ENCODE measurements at regions not wholly inside any gene's neighbourhood (a gene's known extent, or its start where the extent isn't known, plus 50 kb on each side); places are given as distances from the start of the nearest gene placed in this dataset.
"Not testable (repeated sequence)": the region's sequence is repeated elsewhere in the genome, so short reads cannot be mapped to it uniquely, and the experiment has no call there.

- H3K27me3 ChIP-seq (ENCODE audit: control insufficient read depth, insufficient read depth, low read length); intact Hi-C loops (cut with micrococcal nuclease; ENCODE audit: unreplicated experiment); BruUV-seq (replicated peaks); DNase-seq (ENCODE audit: low read depth, low spot score); POLR2A ChIA-PET; H3K4me1 ChIP-seq (ENCODE audit: control insufficient read depth, insufficient read depth, low read length); in situ Hi-C loops (cut with HindIII; ENCODE audit: low pct_unique_long_range_greater_than_20kb, low sequenced_read_pairs); CTCF ChIA-PET; H3K36me3 ChIP-seq (ENCODE audit: control insufficient read depth, insufficient read depth, low read length); ATAC-seq; H3K9me3 ChIP-seq (ENCODE audit: control insufficient read depth, insufficient read depth, low read depth, low read length); H3K27ac ChIP-seq (ENCODE audit: low read length); H3K4me3 ChIP-seq (ENCODE audit: low read depth in 2 of 2, low read length in 2 of 2): not testable (repeated sequence)
These were observed 54.8 kb upstream of the FAM90A1 start for GRCh38 chr12:8282181-8282580.

DNA sequence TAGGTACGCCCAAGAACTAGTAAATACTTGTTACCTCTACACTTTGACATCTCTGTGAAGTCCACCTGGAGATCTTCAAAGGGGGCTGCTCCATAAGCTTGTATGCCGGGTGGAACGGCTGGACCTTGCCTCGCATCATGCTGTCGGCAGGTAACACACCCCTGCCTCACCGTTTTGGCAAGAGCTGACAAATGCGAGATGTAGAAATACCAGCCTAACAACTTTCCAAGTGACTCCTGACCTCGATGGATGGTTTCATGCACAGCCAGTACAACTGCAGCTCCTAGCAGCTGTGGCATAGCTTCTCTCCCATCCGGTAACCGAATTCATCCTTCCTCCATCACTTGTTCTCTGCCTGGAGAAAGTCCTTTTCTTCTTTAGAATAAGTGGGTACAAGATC lies 58.3 kb upstream of the FAM90A1 start:
- H3K4me1 ChIP-seq (ENCODE audit: control insufficient read depth, insufficient read depth, low read length); H3K27me3 ChIP-seq (ENCODE audit: control insufficient read depth, insufficient read depth, low read length); H3K27ac ChIP-seq (ENCODE audit: low read length); ATAC-seq; in situ Hi-C loops (cut with HindIII; ENCODE audit: low pct_unique_long_range_greater_than_20kb, low sequenced_read_pairs); DNase-seq (ENCODE audit: low read depth, low spot score); intact Hi-C loops (cut with micrococcal nuclease; ENCODE audit: unreplicated experiment); H3K9me3 ChIP-seq (ENCODE audit: control insufficient read depth, insufficient read depth, low read depth, low read length); BruUV-seq (replicated peaks); H3K36me3 ChIP-seq (ENCODE audit: control insufficient read depth, insufficient read depth, low read length); POLR2A ChIA-PET; CTCF ChIA-PET; H3K4me3 ChIP-seq (ENCODE audit: low read depth in 2 of 2, low read length in 2 of 2): not testable (repeated sequence)

DNA sequence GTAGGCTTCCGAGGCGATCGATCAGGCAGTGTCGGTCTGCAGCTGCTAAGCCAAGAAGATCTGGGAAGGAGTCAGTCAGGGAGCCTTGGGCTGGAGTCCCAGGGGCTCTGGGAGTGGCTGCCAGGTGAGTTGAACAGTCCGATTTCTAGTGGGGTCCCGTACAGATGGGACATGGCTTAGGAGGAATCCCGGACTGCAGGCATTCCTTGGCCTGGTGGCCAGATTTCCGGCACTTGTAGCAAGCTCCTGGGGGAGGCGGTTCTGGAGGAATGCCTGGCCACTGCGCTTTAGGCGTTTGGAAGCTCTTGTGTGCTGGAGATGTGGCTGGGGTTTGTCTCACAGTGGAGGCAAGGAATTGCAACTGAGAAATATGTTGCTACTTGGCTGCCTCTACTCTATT lies 64.3 kb upstream of the FAM90A1 start:
- ATAC-seq; CTCF ChIA-PET; H3K4me1 ChIP-seq (ENCODE audit: control insufficient read depth, insufficient read depth, low read length); in situ Hi-C loops (cut with HindIII; ENCODE audit: low pct_unique_long_range_greater_than_20kb, low sequenced_read_pairs); POLR2A ChIA-PET; H3K36me3 ChIP-seq (ENCODE audit: control insufficient read depth, insufficient read depth, low read length); DNase-seq (ENCODE audit: low read depth, low spot score); H3K27ac ChIP-seq (ENCODE audit: low read length); BruUV-seq (replicated peaks); intact Hi-C loops (cut with micrococcal nuclease; ENCODE audit: unreplicated experiment); H3K4me3 ChIP-seq (ENCODE audit: low read depth in 2 of 2, low read length in 2 of 2); H3K27me3 ChIP-seq (ENCODE audit: control insufficient read depth, insufficient read depth, low read length); H3K9me3 ChIP-seq (ENCODE audit: control insufficient read depth, insufficient read depth, low read depth, low read length): not testable (repeated sequence)

- H3K4me3 ChIP-seq (ENCODE audit: low read depth in 2 of 2, low read length in 2 of 2); POLR2A ChIA-PET; BruUV-seq (replicated peaks); H3K4me1 ChIP-seq (ENCODE audit: control insufficient read depth, insufficient read depth, low read length); DNase-seq (ENCODE audit: low read depth, low spot score); H3K9me3 ChIP-seq (ENCODE audit: control insufficient read depth, insufficient read depth, low read depth, low read length); H3K36me3 ChIP-seq (ENCODE audit: control insufficient read depth, insufficient read depth, low read length); H3K27me3 ChIP-seq (ENCODE audit: control insufficient read depth, insufficient read depth, low read length); intact Hi-C loops (cut with micrococcal nuclease; ENCODE audit: unreplicated experiment); CTCF ChIA-PET; ATAC-seq; H3K27ac ChIP-seq (ENCODE audit: low read length); in situ Hi-C loops (cut with HindIII; ENCODE audit: low pct_unique_long_range_greater_than_20kb, low sequenced_read_pairs): not testable (repeated sequence)
These were observed 67.2 kb upstream of the FAM90A1 start for GRCh38 chr12:8294662-8295061.

- H3K27ac ChIP-seq (ENCODE audit: low read length); DNase-seq (ENCODE audit: low read depth, low spot score); H3K9me3 ChIP-seq (ENCODE audit: control insufficient read depth, insufficient read depth, low read depth, low read length); H3K27me3 ChIP-seq (ENCODE audit: control insufficient read depth, insufficient read depth, low read length); CTCF ChIA-PET; in situ Hi-C loops (cut with HindIII; ENCODE audit: low pct_unique_long_range_greater_than_20kb, low sequenced_read_pairs); ATAC-seq; POLR2A ChIA-PET; intact Hi-C loops (cut with micrococcal nuclease; ENCODE audit: unreplicated experiment); H3K36me3 ChIP-seq (ENCODE audit: control insufficient read depth, insufficient read depth, low read length); BruUV-seq (replicated peaks); H3K4me1 ChIP-seq (ENCODE audit: control insufficient read depth, insufficient read depth, low read length); H3K4me3 ChIP-seq (ENCODE audit: low read depth in 2 of 2, low read length in 2 of 2): not testable (repeated sequence)
These were observed 81.2 kb upstream of the FAM90A1 start for GRCh38 chr12:8308611-8309010.

DNA sequence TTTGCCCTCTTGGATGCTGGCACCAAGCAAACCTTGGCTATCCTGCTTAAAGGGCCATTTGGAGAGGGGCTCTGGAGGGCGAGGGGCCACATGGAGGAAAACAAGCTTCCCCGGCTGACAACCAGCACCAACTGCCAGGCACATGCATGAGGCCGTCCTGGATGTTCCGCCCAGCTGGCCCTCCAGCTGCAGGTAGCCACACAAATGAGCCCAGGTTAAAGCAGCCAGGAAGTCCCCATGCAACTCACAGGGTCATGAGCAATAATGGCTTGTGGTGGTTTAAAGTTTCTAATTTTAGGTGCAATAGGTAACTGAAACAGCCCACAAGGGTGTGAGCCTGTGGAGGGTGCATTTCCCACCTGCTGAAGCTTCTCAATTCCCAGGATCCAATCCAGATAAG lies 88.6 kb upstream of the FAM90A1 start:
- BruUV-seq (replicated peaks); in situ Hi-C loops (cut with HindIII; ENCODE audit: low pct_unique_long_range_greater_than_20kb, low sequenced_read_pairs); H3K4me3 ChIP-seq (ENCODE audit: low read depth in 2 of 2, low read length in 2 of 2); H3K9me3 ChIP-seq (ENCODE audit: control insufficient read depth, insufficient read depth, low read depth, low read length); POLR2A ChIA-PET; H3K27me3 ChIP-seq (ENCODE audit: control insufficient read depth, insufficient read depth, low read length); intact Hi-C loops (cut with micrococcal nuclease; ENCODE audit: unreplicated experiment); ATAC-seq; H3K27ac ChIP-seq (ENCODE audit: low read length); H3K4me1 ChIP-seq (ENCODE audit: control insufficient read depth, insufficient read depth, low read length); CTCF ChIA-PET; DNase-seq (ENCODE audit: low read depth, low spot score); H3K36me3 ChIP-seq (ENCODE audit: control insufficient read depth, insufficient read depth, low read length): not testable (repeated sequence)

DNA sequence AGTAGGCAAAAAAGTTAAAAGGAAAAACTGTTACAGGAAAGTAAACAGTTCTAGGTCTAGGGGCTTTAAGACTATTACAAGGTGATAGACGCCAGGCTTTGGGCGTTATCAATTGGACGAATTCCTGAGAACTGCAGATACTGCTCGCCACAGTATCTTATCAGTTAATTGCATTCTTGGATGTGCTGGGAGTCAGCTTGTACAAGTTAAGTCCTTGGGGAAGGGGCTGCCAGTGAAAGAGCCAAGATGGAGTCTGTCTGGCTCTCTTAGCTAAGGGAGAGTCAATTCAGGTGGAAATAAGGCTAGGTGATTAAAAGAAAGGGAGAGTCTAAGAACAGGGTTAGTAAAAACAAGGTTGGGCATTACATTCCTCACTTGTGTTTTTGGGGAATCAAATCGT lies 90.3 kb upstream of the FAM90A1 start:
- POLR2A ChIA-PET; H3K36me3 ChIP-seq (ENCODE audit: control insufficient read depth, insufficient read depth, low read length); intact Hi-C loops (cut with micrococcal nuclease; ENCODE audit: unreplicated experiment); ATAC-seq; BruUV-seq (replicated peaks); CTCF ChIA-PET; H3K27me3 ChIP-seq (ENCODE audit: control insufficient read depth, insufficient read depth, low read length); in situ Hi-C loops (cut with HindIII; ENCODE audit: low pct_unique_long_range_greater_than_20kb, low sequenced_read_pairs); H3K4me1 ChIP-seq (ENCODE audit: control insufficient read depth, insufficient read depth, low read length); H3K4me3 ChIP-seq (ENCODE audit: low read depth in 2 of 2, low read length in 2 of 2); H3K9me3 ChIP-seq (ENCODE audit: control insufficient read depth, insufficient read depth, low read depth, low read length); DNase-seq (ENCODE audit: low read depth, low spot score); H3K27ac ChIP-seq (ENCODE audit: low read length): not testable (repeated sequence)

DNA sequence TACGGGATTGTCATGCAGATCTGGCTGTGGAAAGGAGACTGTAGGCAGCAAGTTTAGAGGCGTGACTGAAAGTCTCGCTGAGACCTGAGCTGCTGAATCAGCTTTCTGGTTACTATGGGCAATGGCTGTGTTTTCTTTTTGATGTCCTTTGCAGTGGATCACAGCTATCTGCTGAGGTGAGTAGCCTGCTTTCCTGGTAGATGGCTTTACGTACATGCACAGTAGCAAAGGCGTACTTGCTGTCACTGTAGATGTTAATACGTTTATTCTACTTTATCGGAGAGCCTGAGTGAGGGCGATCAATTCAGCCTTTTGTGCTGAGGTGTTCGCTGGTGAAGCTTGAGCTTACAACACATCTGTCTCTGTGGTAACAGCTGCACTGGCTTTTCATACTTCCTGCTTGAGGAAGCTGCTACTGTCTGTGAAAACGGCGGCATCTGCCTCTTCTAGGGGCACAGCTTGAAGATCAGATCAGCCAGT lies 92.9 kb upstream of the FAM90A1 start:
- H3K36me3 ChIP-seq (ENCODE audit: control insufficient read depth, insufficient read depth, low read length); in situ Hi-C loops (cut with HindIII; ENCODE audit: low pct_unique_long_range_greater_than_20kb, low sequenced_read_pairs); BruUV-seq (replicated peaks); DNase-seq (ENCODE audit: low read depth, low spot score); CTCF ChIA-PET; H3K27me3 ChIP-seq (ENCODE audit: control insufficient read depth, insufficient read depth, low read length); H3K27ac ChIP-seq (ENCODE audit: low read length); ATAC-seq; POLR2A ChIA-PET; intact Hi-C loops (cut with micrococcal nuclease; ENCODE audit: unreplicated experiment); H3K4me1 ChIP-seq (ENCODE audit: control insufficient read depth, insufficient read depth, low read length); H3K4me3 ChIP-seq (ENCODE audit: low read depth in 2 of 2, low read length in 2 of 2); H3K9me3 ChIP-seq (ENCODE audit: control insufficient read depth, insufficient read depth, low read depth, low read length): not testable (repeated sequence)
